ENCODE measurements at regions not wholly inside any gene's neighbourhood (a gene's known extent, or its start where the extent isn't known, plus 50 kb on each side); places are given as distances from the start of the nearest gene placed in this dataset.

- TF ChIP-seq CTCF (IDR thresholded peaks at IDR 0.05; ENCODE audit: insufficient read depth, low read depth, low read length) (no peak), EZH2 (IDR thresholded peaks at IDR 0.05; ENCODE audit: insufficient read depth, low read length) (no peak)
Observed at GRCh38 chr6:148103436-148103835, 239.2 kb upstream of the SASH1 start.

All from astrocyte (in vitro differentiated cells and primary cell).